ENCODE measurements at regions not wholly inside any gene's neighbourhood (a gene's known extent, or its start where the extent isn't known, plus 50 kb on each side); places are given as distances from the start of the nearest gene placed in this dataset.
"Not testable (repeated sequence)": the region's sequence is repeated elsewhere in the genome, so short reads cannot be mapped to it uniquely, and the experiment has no call there.

GRCh38 chr6:144495076-144495475 is 209.9 kb downstream of the UTRN start:
- H3K36me3 ChIP-seq (ENCODE audit: insufficient read depth); H3K4me3 ChIP-seq (ENCODE audit: low read depth, low read length); DNase-seq (ENCODE audit: extremely low spot score); H3K27ac ChIP-seq (ENCODE audit: low read depth); H3K4me1 ChIP-seq (ENCODE audit: insufficient read depth): not testable (repeated sequence)
- 97% methylated on average over 22 of the region's 22 CpGs for whole genome bisulfite sequencing

- H3K27ac ChIP-seq (ENCODE audit: low read depth) = no peak overlapping the region
- 94% methylated on average over 1 of the region's 1 CpG for WGBS
- H3K36me3 ChIP-seq (ENCODE audit: insufficient read depth) = no peaks in the 10 kb centered on the region
- no peak overlapping the region for H3K4me3 ChIP-seq (ENCODE audit: low read depth, low read length)
- no peaks in the 10 kb centered on the region for H3K4me1 ChIP-seq (ENCODE audit: insufficient read depth)
- DNase-seq (ENCODE audit: extremely low spot score) = no peak
These were observed 212.5 kb downstream of the UTRN start for GRCh38 chr6:144497650-144498049.

GRCh38 chr6:144500892-144501291 is 215.8 kb downstream of the UTRN start:
- H3K36me3 ChIP-seq (ENCODE audit: insufficient read depth) = no peaks in the 10 kb centered on the region
- H3K4me1 ChIP-seq (ENCODE audit: insufficient read depth) = no peaks in the 10 kb centered on the region
- H3K27ac ChIP-seq (ENCODE audit: low read depth) = no peak overlapping the region
- no peak overlapping the region for H3K4me3 ChIP-seq (ENCODE audit: low read depth, low read length)
- 63% methylated on average over 3 of the region's 3 CpGs for WGBS
- DNase-seq (ENCODE audit: extremely low spot score) = no peak

- 97% methylated on average over 4 of the region's 4 CpGs for WGBS
- DNase-seq (ENCODE audit: extremely low spot score); H3K4me3 ChIP-seq (ENCODE audit: low read depth, low read length); H3K4me1 ChIP-seq (ENCODE audit: insufficient read depth); H3K27ac ChIP-seq (ENCODE audit: low read depth); H3K36me3 ChIP-seq (ENCODE audit: insufficient read depth): not testable (repeated sequence)
These were observed 220.1 kb downstream of the UTRN start for GRCh38 chr6:144505214-144505613.

- H3K36me3 ChIP-seq (ENCODE audit: insufficient read depth); H3K4me3 ChIP-seq (ENCODE audit: low read depth, low read length); H3K27ac ChIP-seq (ENCODE audit: low read depth); H3K4me1 ChIP-seq (ENCODE audit: insufficient read depth); DNase-seq (ENCODE audit: extremely low spot score): not testable (repeated sequence)
- 98% methylated on average over 3 of the region's 3 CpGs for WGBS
These were observed 220.9 kb downstream of the UTRN start for GRCh38 chr6:144506051-144506450.

GRCh38 chr6:144507772-144508312 is 222.7 kb downstream of the UTRN start:
- not testable (repeated sequence) for H3K4me3 ChIP-seq (ENCODE audit: low read depth, low read length); H3K4me1 ChIP-seq (ENCODE audit: insufficient read depth); H3K27ac ChIP-seq (ENCODE audit: low read depth); DNase-seq (ENCODE audit: extremely low spot score); H3K36me3 ChIP-seq (ENCODE audit: insufficient read depth)
- 91% methylated on average over 6 of the region's 6 CpGs for WGBS

- Histone ChIP-seq H3K4me1 (ENCODE audit: insufficient read depth) (no peaks in the 10 kb centered on the region), H3K27ac (ENCODE audit: low read depth) (no peak overlapping the region), H3K36me3 (ENCODE audit: insufficient read depth) (peaks cover 5% of the 10 kb centered on the region), H3K4me3 (ENCODE audit: low read depth, low read length) (no peak overlapping the region)
- WGBS = 93% methylated on average over 4 of the region's 4 CpGs
- DNase-seq (ENCODE audit: extremely low spot score) = no peak
These were observed 225.7 kb downstream of the UTRN start for GRCh38 chr6:144510859-144511258.

- Histone ChIP-seq H3K36me3 (ENCODE audit: insufficient read depth) (peaks cover 7% of the 10 kb centered on the region), H3K4me1 (ENCODE audit: insufficient read depth) (no peaks in the 10 kb centered on the region), H3K4me3 (ENCODE audit: low read depth, low read length) (no peak overlapping the region), H3K27ac (ENCODE audit: low read depth) (no peak overlapping the region)
- 82% methylated on average over 5 of the region's 5 CpGs for WGBS
- no peak for DNase-seq (ENCODE audit: extremely low spot score)
These were observed 230.6 kb downstream of the UTRN start for GRCh38 chr6:144515761-144516160.

GRCh38 chr6:144519426-144519825 is 234.3 kb downstream of the UTRN start:
- H3K27ac ChIP-seq (ENCODE audit: low read depth) = no peak overlapping the region
- 69% methylated on average over 4 of the region's 4 CpGs for WGBS
- peaks cover 7% of the 10 kb centered on the region for H3K36me3 ChIP-seq (ENCODE audit: insufficient read depth)
- no peak overlapping the region for H3K4me3 ChIP-seq (ENCODE audit: low read depth, low read length)
- no peaks in the 10 kb centered on the region for H3K4me1 ChIP-seq (ENCODE audit: insufficient read depth)
- DNase-seq (ENCODE audit: extremely low spot score) = no peak

GRCh38 chr6:144528743-144529425 is 243.7 kb downstream of the UTRN start:
- peaks cover 2% of the 10 kb centered on the region for H3K36me3 ChIP-seq (ENCODE audit: insufficient read depth)
- no peaks in the 10 kb centered on the region for H3K4me1 ChIP-seq (ENCODE audit: insufficient read depth)
- no peak for DNase-seq (ENCODE audit: extremely low spot score)
- no peak overlapping the region for H3K27ac ChIP-seq (ENCODE audit: low read depth)
- 87% methylated on average over 9 of the region's 9 CpGs for WGBS
- H3K4me3 ChIP-seq (ENCODE audit: low read depth, low read length) = no peak overlapping the region

GRCh38 chr6:144530118-144530517 is 245.0 kb downstream of the UTRN start:
- H3K4me1 ChIP-seq (ENCODE audit: insufficient read depth) = no peaks in the 10 kb centered on the region
- H3K36me3 ChIP-seq (ENCODE audit: insufficient read depth) = peaks cover 2% of the 10 kb centered on the region
- no peak overlapping the region for H3K4me3 ChIP-seq (ENCODE audit: low read depth, low read length)
- H3K27ac ChIP-seq (ENCODE audit: low read depth) = no peak overlapping the region
- no peak for DNase-seq (ENCODE audit: extremely low spot score)
- WGBS = 80% methylated on average over 2 of the region's 2 CpGs

GRCh38 chr6:144532238-144532637 is 247.1 kb downstream of the UTRN start:
- not testable (repeated sequence) for H3K4me1 ChIP-seq (ENCODE audit: insufficient read depth); H3K4me3 ChIP-seq (ENCODE audit: low read depth, low read length); H3K27ac ChIP-seq (ENCODE audit: low read depth); H3K36me3 ChIP-seq (ENCODE audit: insufficient read depth); DNase-seq (ENCODE audit: extremely low spot score)
- WGBS = 90% methylated on average over 3 of the region's 3 CpGs

GRCh38 chr6:144534180-144534579 is 249.0 kb downstream of the UTRN start:
- 40% methylated on average over 3 of the region's 3 CpGs for WGBS
- Histone ChIP-seq H3K27ac (ENCODE audit: low read depth) (no peak overlapping the region), H3K36me3 (ENCODE audit: insufficient read depth) (peaks cover 2% of the 10 kb centered on the region), H3K4me1 (ENCODE audit: insufficient read depth) (no peaks in the 10 kb centered on the region), H3K4me3 (ENCODE audit: low read depth, low read length) (no peak overlapping the region)
- DNase-seq (ENCODE audit: extremely low spot score) = no peak

GRCh38 chr6:144535630-144536029 is 250.5 kb downstream of the UTRN start:
- WGBS = 91% methylated on average over 2 of the region's 2 CpGs
- DNase-seq (ENCODE audit: extremely low spot score) = no peak
- H3K36me3 ChIP-seq (ENCODE audit: insufficient read depth) = peaks cover 3% of the 10 kb centered on the region
- H3K4me1 ChIP-seq (ENCODE audit: insufficient read depth) = no peaks in the 10 kb centered on the region
- no peak overlapping the region for H3K4me3 ChIP-seq (ENCODE audit: low read depth, low read length)
- H3K27ac ChIP-seq (ENCODE audit: low read depth) = no peak overlapping the region
